ENCODE measurements at regions not wholly inside any gene's neighbourhood (a gene's known extent, or its start where the extent isn't known, plus 50 kb on each side); places are given as distances from the start of the nearest gene placed in this dataset.

- TF ChIP-seq CTCF (IDR thresholded peaks at IDR 0.05 in 4 of 5, conservative IDR thresholded peaks at IDR 0.05 in 1 of 5), result no peak
- TF ChIP-seq POLR2A (IDR thresholded peaks at IDR 0.05), result no peak
Measured at GRCh38 chrX:42948723-42949657, 171.0 kb upstream of the PPP1R2C start.
